ENCODE measurements at regions not wholly inside any gene's neighbourhood (a gene's known extent, or its start where the extent isn't known, plus 50 kb on each side); places are given as distances from the start of the nearest gene placed in this dataset.

GRCh38 chr21:31599563-31599962 is 59.9 kb upstream of the SOD1 start:
- H3K36me3 ChIP-seq (ENCODE audit: control insufficient read depth in 1 of 2, insufficient read depth in 2 of 2, low read depth in 1 of 2, low read length in 2 of 2), result no peaks in the 10 kb centered on the region
- H2BK120ac ChIP-seq (ENCODE audit: low read depth, low read length), result no peak overlapping the region
- H2AK5ac ChIP-seq (ENCODE audit: low read length, severe bottlenecking), result no peak overlapping the region
- no peak overlapping the region for H3K18ac ChIP-seq (ENCODE audit: low read depth in 1 of 2, low read length in 2 of 2)
- no peaks in the 10 kb centered on the region for H3K4me1 ChIP-seq (ENCODE audit: control insufficient read depth, insufficient read depth, low read depth, low read length)
- no peak overlapping the region for H4K8ac ChIP-seq (ENCODE audit: low read length)
- no peak overlapping the region for H2AFZ ChIP-seq (ENCODE audit: low read depth, low read length)
- H3K27me3 ChIP-seq (ENCODE audit: control insufficient read depth in 1 of 2, insufficient read depth in 1 of 2, low read length in 2 of 2), result peaks cover 8 to 19% of the 10 kb centered on the region in 2 experiments
- H4K91ac ChIP-seq (ENCODE audit: low read length), result no peak overlapping the region
- WGBS, result 96% methylated on average over 5 of the region's 5 CpGs
- no peaks in the 10 kb centered on the region for H3K9me3 ChIP-seq (ENCODE audit: control insufficient read depth, low read length)
- no peak overlapping the region for H3K9ac ChIP-seq (ENCODE audit: low read length)
- H2BK12ac ChIP-seq (ENCODE audit: low read length in 2 of 2), result no peak overlapping the region
- no peak overlapping the region for H3K23ac ChIP-seq (ENCODE audit: low read length in 2 of 2)
- no peaks in the 10 kb centered on the region for H3K79me1 ChIP-seq (replicated peaks; ENCODE audit: low read length, poor library complexity, severe bottlenecking)
- no peak overlapping the region for H2BK15ac ChIP-seq (ENCODE audit: low read depth, poor library complexity, severe bottlenecking)
- H3K14ac ChIP-seq (ENCODE audit: low read length in 2 of 2), result no peak overlapping the region
- H3K4ac ChIP-seq (ENCODE audit: low read depth in 1 of 2, low read length in 2 of 2), result no peak overlapping the region
- no peak overlapping the region for H3K4me2 ChIP-seq (ENCODE audit: low read length, poor library complexity, severe bottlenecking)
- H3K4me3 ChIP-seq (ENCODE audit: insufficient read depth in 1 of 2, low read depth in 1 of 2, low read length in 2 of 2), result no peak overlapping the region
- no peak overlapping the region for H3K27ac ChIP-seq (ENCODE audit: low read length, poor library complexity, severe bottlenecking)
- no peak overlapping the region for H2BK5ac ChIP-seq (ENCODE audit: low read depth, low read length, poor library complexity, severe bottlenecking)
- DNase-seq, result no peak

DNA sequence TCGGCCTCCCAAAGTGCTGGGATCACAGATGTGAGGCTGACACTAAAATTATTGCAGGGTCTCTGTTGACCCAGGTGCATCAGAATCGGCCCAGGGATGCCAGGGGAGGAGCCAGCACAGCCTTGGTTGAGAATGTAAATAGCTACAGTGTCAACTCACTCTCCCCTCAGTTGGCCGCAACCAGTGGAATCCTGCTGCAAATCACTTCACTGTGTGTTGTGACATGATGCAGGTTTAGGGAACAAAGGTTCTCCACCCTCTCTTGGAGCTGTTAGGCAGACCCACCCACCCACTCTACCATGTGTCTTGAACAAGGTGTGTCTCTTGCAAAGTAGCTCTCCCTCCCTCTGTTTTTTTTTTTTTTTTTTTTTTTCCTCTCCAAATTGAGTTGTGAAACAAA is 60.5 kb upstream of the SOD1 start:
- WGBS, result 80% methylated on average over 3 of the region's 3 CpGs
- Histone ChIP-seq H3K9ac (ENCODE audit: low read length) (no peak overlapping the region), H3K4ac (ENCODE audit: low read depth in 1 of 2, low read length in 2 of 2) (no peak overlapping the region), H3K4me3 (ENCODE audit: insufficient read depth in 1 of 2, low read depth in 1 of 2, low read length in 2 of 2) (no peak overlapping the region), H2AK5ac (ENCODE audit: low read length, severe bottlenecking) (no peak overlapping the region), H3K4me1 (ENCODE audit: control insufficient read depth, insufficient read depth, low read depth, low read length) (no peaks in the 10 kb centered on the region), H3K36me3 (ENCODE audit: control insufficient read depth in 1 of 2, insufficient read depth in 2 of 2, low read depth in 1 of 2, low read length in 2 of 2) (no peaks in the 10 kb centered on the region), H3K27ac (ENCODE audit: low read length, poor library complexity, severe bottlenecking) (no peak overlapping the region), H3K18ac (ENCODE audit: low read depth in 1 of 2, low read length in 2 of 2) (no peak overlapping the region), H2BK120ac (ENCODE audit: low read depth, low read length) (no peak overlapping the region), H3K23ac (ENCODE audit: low read length in 2 of 2) (peak overlapping the region in 1 of 2 experiments; percentile 59), H3K4me2 (ENCODE audit: low read length, poor library complexity, severe bottlenecking) (no peak overlapping the region), H4K91ac (ENCODE audit: low read length) (no peak overlapping the region), H2AFZ (ENCODE audit: low read depth, low read length) (no peak overlapping the region), H3K27me3 (ENCODE audit: control insufficient read depth in 1 of 2, insufficient read depth in 1 of 2, low read length in 2 of 2) (peaks cover 9 to 25% of the 10 kb centered on the region in 2 experiments), H2BK5ac (ENCODE audit: low read depth, low read length, poor library complexity, severe bottlenecking) (no peak overlapping the region), H3K14ac (ENCODE audit: low read length in 2 of 2) (no peak overlapping the region), H2BK15ac (ENCODE audit: low read depth, poor library complexity, severe bottlenecking) (no peak overlapping the region), H3K9me3 (ENCODE audit: control insufficient read depth, low read length) (no peaks in the 10 kb centered on the region), H4K8ac (ENCODE audit: low read length) (no peak overlapping the region), H3K79me1 (replicated peaks; ENCODE audit: low read length, poor library complexity, severe bottlenecking) (no peaks in the 10 kb centered on the region), H2BK12ac (ENCODE audit: low read length in 2 of 2) (no peak overlapping the region)
- DNase-seq, result no peak

- H3K27me3 ChIP-seq (ENCODE audit: control insufficient read depth in 1 of 2, insufficient read depth in 1 of 2, low read length in 2 of 2), result peaks cover 12 to 33% of the 10 kb centered on the region in 2 experiments
- H3K79me1 ChIP-seq (replicated peaks; ENCODE audit: low read length, poor library complexity, severe bottlenecking), result no peaks in the 10 kb centered on the region
- no peak overlapping the region for H2BK12ac ChIP-seq (ENCODE audit: low read length in 2 of 2)
- H3K4ac ChIP-seq (ENCODE audit: low read depth in 1 of 2, low read length in 2 of 2), result no peak overlapping the region
- no peak overlapping the region for H2AFZ ChIP-seq (ENCODE audit: low read depth, low read length)
- no peak overlapping the region for H2BK15ac ChIP-seq (ENCODE audit: low read depth, poor library complexity, severe bottlenecking)
- 83% methylated on average over 14 of the region's 14 CpGs for WGBS
- no peaks in the 10 kb centered on the region for H3K36me3 ChIP-seq (ENCODE audit: control insufficient read depth in 1 of 2, insufficient read depth in 2 of 2, low read depth in 1 of 2, low read length in 2 of 2)
- H3K4me3 ChIP-seq (ENCODE audit: insufficient read depth in 1 of 2, low read depth in 1 of 2, low read length in 2 of 2), result no peak overlapping the region
- H2AK5ac ChIP-seq (ENCODE audit: low read length, severe bottlenecking), result no peak overlapping the region
- no peak overlapping the region for H3K23ac ChIP-seq (ENCODE audit: low read length in 2 of 2)
- no peak overlapping the region for H3K4me2 ChIP-seq (ENCODE audit: low read length, poor library complexity, severe bottlenecking)
- no peak overlapping the region for H4K8ac ChIP-seq (ENCODE audit: low read length)
- no peak overlapping the region for H3K9ac ChIP-seq (ENCODE audit: low read length)
- H2BK5ac ChIP-seq (ENCODE audit: low read depth, low read length, poor library complexity, severe bottlenecking), result no peak overlapping the region
- DNase-seq, result no peak
- H3K18ac ChIP-seq (ENCODE audit: low read depth in 1 of 2, low read length in 2 of 2), result no peak overlapping the region
- H3K14ac ChIP-seq (ENCODE audit: low read length in 2 of 2), result no peak overlapping the region
- no peak overlapping the region for H4K91ac ChIP-seq (ENCODE audit: low read length)
- H3K4me1 ChIP-seq (ENCODE audit: control insufficient read depth, insufficient read depth, low read depth, low read length), result no peaks in the 10 kb centered on the region
- H3K9me3 ChIP-seq (ENCODE audit: control insufficient read depth, low read length), result no peaks in the 10 kb centered on the region
- H2BK120ac ChIP-seq (ENCODE audit: low read depth, low read length), result no peak overlapping the region
- H3K27ac ChIP-seq (ENCODE audit: low read length, poor library complexity, severe bottlenecking), result no peak overlapping the region
These were observed 61.8 kb upstream of the SOD1 start for GRCh38 chr21:31597683-31598082.

GRCh38 chr21:31596055-31596454 is 63.4 kb upstream of the SOD1 start:
- no peak overlapping the region for H3K14ac ChIP-seq (ENCODE audit: low read length in 2 of 2)
- WGBS, result 91% methylated on average over 8 of the region's 8 CpGs

More at GRCh38 chr21:31596055-31596454, 63.4 kb upstream of the SOD1 start:
- no peak overlapping the region for H3K4me2 ChIP-seq (ENCODE audit: low read length, poor library complexity, severe bottlenecking)
- no peak overlapping the region for H4K8ac ChIP-seq (ENCODE audit: low read length)
- no peaks in the 10 kb centered on the region for H3K4me1 ChIP-seq (ENCODE audit: control insufficient read depth, insufficient read depth, low read depth, low read length)
- H2BK120ac ChIP-seq (ENCODE audit: low read depth, low read length), result no peak overlapping the region
- no peak overlapping the region for H2AK5ac ChIP-seq (ENCODE audit: low read length, severe bottlenecking)
- no peak overlapping the region for H2BK12ac ChIP-seq (ENCODE audit: low read length in 2 of 2)
- H3K36me3 ChIP-seq (ENCODE audit: control insufficient read depth in 1 of 2, insufficient read depth in 2 of 2, low read depth in 1 of 2, low read length in 2 of 2), result no peaks in the 10 kb centered on the region
- no peak overlapping the region for H3K27ac ChIP-seq (ENCODE audit: low read length, poor library complexity, severe bottlenecking)
- no peak overlapping the region for H3K4me3 ChIP-seq (ENCODE audit: insufficient read depth in 1 of 2, low read depth in 1 of 2, low read length in 2 of 2)
- no peak overlapping the region for H2BK15ac ChIP-seq (ENCODE audit: low read depth, poor library complexity, severe bottlenecking)
- H3K27me3 ChIP-seq (ENCODE audit: control insufficient read depth in 1 of 2, insufficient read depth in 1 of 2, low read length in 2 of 2), result peaks cover 17 to 36% of the 10 kb centered on the region in 2 experiments
- no peak overlapping the region for H3K4ac ChIP-seq (ENCODE audit: low read depth in 1 of 2, low read length in 2 of 2)
- no peak overlapping the region for H3K18ac ChIP-seq (ENCODE audit: low read depth in 1 of 2, low read length in 2 of 2)
- no peaks in the 10 kb centered on the region for H3K79me1 ChIP-seq (replicated peaks; ENCODE audit: low read length, poor library complexity, severe bottlenecking)
- DNase-seq, result no peak
- H2BK5ac ChIP-seq (ENCODE audit: low read depth, low read length, poor library complexity, severe bottlenecking), result no peak overlapping the region
- no peak overlapping the region for H3K23ac ChIP-seq (ENCODE audit: low read length in 2 of 2)
- H3K9ac ChIP-seq (ENCODE audit: low read length), result no peak overlapping the region
- H2AFZ ChIP-seq (ENCODE audit: low read depth, low read length), result no peak overlapping the region
- H4K91ac ChIP-seq (ENCODE audit: low read length), result no peak overlapping the region
- H3K9me3 ChIP-seq (ENCODE audit: control insufficient read depth, low read length), result no peaks in the 10 kb centered on the region

Data from mesenchymal stem cell (in vitro differentiated cells and primary cell).